Neural crest cell (in vitro differentiated cells): ENCODE measurements at regions not wholly inside any gene's neighbourhood (a gene's known extent, or its start where the extent isn't known, plus 50 kb on each side); places are given as distances from the start of the nearest gene placed in this dataset.

Experiments used
- DNase-seq: peaks from one replicate; pipeline ENCODE4 v3.0.0; 2021; ENCODE audit warnings: low read depth, mixed read lengths, low spot score
- H3K27ac Mint-ChIP-seq: one replicate; pipeline ENCODE4 v1.8.0; 2021; ENCODE audit warnings: mild to moderate bottlenecking, mixed read lengths; ENCODE audit not compliant: unreplicated experiment
- H3K27me3 Mint-ChIP-seq: 2 replicates; pipeline ENCODE4 v1.8.0; 2021; ENCODE audit warnings: low read depth, mild to moderate bottlenecking, mixed read lengths
- H3K36me3 Mint-ChIP-seq: 2 replicates; pipeline ENCODE4 v1.8.0; 2021; ENCODE audit warnings: low read depth, mild to moderate bottlenecking, mixed read lengths
- H3K4me1 Mint-ChIP-seq: 2 replicates; pipeline ENCODE4 v1.8.0; 2021; ENCODE audit warnings: mixed read lengths
- H3K4me3 Mint-ChIP-seq: one replicate; pipeline ENCODE4 v1.8.0; 2021; ENCODE audit warnings: mild to moderate bottlenecking, mixed read lengths
- H3K9me3 Mint-ChIP-seq: 2 replicates; pipeline ENCODE4 v1.8.0; 2021; ENCODE audit warnings: mixed read lengths
- TF ChIP-seq, protein P1 (sequence below): fragments of 200-600 bp; sonication (generic); conservative IDR thresholded peaks from 2 replicates; pipeline ENCODE4 v1.5.0; 2021; ENCODE audit warnings: antibody characterized with exemption, mild to moderate bottlenecking

DNA sequence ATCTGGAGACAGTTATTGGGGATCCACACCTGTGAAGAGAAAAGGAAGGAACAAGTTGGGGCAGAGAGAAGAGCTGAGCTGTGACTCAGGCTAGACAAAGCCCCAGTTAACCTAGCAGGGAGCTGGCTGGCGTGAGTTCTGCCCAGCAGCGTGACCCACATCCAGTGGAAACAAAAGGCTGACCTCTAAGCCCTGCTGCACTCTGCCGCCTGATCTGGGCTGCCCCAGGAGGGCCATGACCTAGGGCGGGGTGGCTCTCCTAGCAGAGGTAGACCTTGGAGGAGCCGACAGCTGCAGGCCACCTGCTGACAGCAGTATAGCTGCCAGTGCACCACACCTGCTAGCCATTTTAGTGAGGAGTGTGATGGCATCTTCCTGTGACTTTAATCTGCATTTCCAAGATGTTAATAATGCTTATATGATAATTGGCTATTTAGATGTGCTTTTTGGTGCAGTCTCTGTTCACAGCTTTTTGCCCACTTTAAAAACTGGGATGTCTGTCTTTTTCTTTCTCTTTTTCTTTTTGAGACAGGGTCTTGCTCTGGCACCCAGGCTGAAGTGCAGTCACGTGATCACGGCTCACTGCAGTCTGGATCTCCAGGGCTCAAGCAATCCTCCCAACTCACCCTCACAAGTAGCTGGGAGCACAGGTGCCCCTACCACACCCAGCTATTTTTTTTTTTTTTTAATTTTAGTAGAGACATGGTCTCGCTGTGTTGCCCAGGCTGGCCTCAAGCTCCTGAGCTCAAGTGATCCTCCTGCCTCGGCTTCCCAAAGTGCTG is 78.1 kb downstream of the LSM3 start:
- no peak overlapping the region for H3K4me3 Mint-ChIP-seq
- no peak for DNase-seq
- peaks cover 2% of the 10 kb centered on the region for H3K27me3 Mint-ChIP-seq
- peaks cover 35% of the 10 kb centered on the region for H3K4me1 Mint-ChIP-seq
- no peaks in the 10 kb centered on the region for H3K9me3 Mint-ChIP-seq
- TF ChIP-seq, protein P1, sequence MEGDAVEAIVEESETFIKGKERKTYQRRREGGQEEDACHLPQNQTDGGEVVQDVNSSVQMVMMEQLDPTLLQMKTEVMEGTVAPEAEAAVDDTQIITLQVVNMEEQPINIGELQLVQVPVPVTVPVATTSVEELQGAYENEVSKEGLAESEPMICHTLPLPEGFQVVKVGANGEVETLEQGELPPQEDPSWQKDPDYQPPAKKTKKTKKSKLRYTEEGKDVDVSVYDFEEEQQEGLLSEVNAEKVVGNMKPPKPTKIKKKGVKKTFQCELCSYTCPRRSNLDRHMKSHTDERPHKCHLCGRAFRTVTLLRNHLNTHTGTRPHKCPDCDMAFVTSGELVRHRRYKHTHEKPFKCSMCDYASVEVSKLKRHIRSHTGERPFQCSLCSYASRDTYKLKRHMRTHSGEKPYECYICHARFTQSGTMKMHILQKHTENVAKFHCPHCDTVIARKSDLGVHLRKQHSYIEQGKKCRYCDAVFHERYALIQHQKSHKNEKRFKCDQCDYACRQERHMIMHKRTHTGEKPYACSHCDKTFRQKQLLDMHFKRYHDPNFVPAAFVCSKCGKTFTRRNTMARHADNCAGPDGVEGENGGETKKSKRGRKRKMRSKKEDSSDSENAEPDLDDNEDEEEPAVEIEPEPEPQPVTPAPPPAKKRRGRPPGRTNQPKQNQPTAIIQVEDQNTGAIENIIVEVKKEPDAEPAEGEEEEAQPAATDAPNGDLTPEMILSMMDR = no peak
- no peak overlapping the region for H3K27ac Mint-ChIP-seq
- H3K36me3 Mint-ChIP-seq = no peaks in the 10 kb centered on the region

DNA sequence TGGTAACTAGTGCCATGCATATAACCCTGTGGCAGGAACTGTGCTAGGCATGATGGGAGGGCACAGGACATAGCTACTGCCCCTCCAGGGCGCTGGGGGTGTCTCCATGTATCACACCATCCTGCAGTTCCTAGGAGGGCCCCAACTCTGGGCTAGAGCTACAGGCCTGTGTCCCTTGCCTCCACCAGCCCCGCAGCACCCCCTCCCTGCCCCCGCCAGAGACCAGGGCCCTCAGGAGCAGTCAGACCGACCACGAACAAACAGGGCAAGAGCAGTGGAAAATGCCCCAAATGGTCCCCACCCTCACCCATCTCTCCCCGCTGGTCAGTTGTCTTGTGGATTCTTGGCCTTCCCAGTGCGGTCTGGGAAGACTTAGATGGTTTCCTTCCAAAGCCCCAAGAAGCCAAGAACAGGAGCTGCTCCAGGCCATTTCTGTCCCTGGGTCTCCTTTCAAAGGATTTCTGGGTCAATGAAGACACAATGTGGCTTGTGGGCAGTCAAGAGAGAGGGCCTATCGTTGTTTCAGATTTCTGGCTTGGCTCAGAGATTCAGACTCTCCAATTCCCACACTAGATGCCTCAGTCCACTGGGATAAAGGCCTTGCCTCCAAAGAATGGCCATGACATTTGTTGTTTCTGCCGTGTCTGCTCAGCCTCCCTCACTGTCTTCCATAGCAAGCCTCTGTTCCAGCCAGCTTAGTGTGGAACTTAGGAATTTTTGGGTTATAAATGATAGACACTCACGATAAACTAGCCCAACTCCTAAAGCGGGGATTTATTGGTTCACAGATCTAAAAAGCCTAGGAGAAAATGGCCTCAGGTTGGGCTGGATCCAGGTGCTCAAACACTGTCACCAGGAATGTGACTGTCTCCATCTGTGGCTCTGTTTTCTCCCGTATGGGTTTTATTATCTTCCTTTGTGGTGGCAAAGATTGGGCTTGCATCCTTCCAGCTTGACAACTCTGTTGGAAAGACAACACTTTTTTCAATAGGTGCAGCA is 80.6 kb downstream of the LSM3 start:
- Mint-ChIP-seq H3K27me3 (peaks cover 2% of the 10 kb centered on the region), H3K9me3 (no peaks in the 10 kb centered on the region), H3K4me1 (peaks cover 35% of the 10 kb centered on the region), H3K27ac (no peak overlapping the region), H3K4me3 (no peak overlapping the region), H3K36me3 (no peaks in the 10 kb centered on the region)
- TF ChIP-seq, protein P1 = no peak
- no peak for DNase-seq

DNA sequence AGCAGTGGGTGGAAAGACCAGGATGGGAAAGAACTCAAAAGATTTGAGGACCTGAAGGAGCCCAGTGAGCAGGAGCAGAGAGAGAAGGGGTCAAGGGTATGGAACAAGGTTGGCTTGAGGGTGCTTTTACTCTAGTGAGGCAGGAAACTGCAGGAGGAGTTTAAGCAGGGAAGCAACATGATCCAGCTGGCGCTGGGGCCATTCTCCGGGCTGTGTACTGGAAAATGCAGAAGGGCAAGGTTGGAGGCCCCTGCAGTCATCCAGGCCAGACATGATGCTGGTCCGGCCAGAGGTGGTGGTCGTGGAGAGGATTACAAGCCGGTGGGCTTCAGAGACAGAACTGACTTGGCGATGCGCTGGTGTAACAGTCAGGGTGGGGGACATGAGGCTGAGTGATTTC is 81.8 kb downstream of the LSM3 start:
- Mint-ChIP-seq H3K4me1 (peaks cover 24% of the 10 kb centered on the region), H3K4me3 (no peak overlapping the region), H3K27ac (no peak overlapping the region), H3K36me3 (no peaks in the 10 kb centered on the region), H3K27me3 (peaks cover 2% of the 10 kb centered on the region), H3K9me3 (no peaks in the 10 kb centered on the region)
- TF ChIP-seq, protein P1 = no peak
- no peak for DNase-seq

DNA sequence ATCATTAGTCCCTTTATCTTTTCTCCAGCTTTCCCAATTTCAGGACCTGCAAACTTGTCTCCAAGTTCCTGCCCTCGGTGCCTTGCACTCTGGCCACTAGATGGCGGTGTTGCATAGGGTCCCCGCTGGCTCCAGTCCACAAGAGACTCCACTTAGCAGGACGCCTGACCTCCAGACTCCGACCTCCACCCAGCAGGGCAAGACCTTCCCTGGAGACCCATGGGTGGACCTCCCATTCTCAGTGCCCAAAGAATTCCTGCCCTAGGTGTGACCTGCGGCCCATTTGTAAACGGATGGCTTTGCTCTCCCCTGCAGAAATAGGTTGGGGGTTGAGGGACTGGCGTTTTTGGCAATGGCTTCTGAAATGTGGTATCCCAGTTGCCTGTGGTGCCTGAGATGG is 82.6 kb downstream of the LSM3 start:
- TF ChIP-seq, protein P1 = peak; percentile 98
- Mint-ChIP-seq H3K36me3 (no peaks in the 10 kb centered on the region), H3K4me1 (peaks cover 20% of the 10 kb centered on the region), H3K27ac (no peak overlapping the region), H3K9me3 (no peaks in the 10 kb centered on the region), H3K4me3 (no peak overlapping the region), H3K27me3 (peaks cover 2% of the 10 kb centered on the region)
- peak; percentile 97 for DNase-seq

DNA sequence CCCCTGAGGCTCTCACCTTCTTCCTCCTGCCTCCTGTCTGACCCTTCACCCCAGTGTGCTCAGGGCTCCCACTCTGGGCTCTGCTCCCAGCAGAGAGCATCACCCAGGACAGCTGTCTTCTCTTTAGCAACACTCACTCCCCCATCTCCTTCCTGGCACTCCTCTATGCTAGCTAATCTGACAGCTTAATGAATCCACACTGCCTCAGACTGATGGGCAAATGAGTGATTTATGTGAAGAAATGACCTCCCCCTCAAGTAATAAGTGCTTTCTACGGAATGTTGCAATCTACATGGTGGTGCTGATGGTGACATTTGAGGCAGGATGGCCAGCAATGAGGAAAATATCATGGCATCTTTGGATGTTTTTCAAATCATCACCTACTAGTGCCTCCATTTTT is 83.6 kb downstream of the LSM3 start:
- TF ChIP-seq, protein P1 = no peak
- no peak for DNase-seq
- Mint-ChIP-seq H3K4me1 (peaks cover 17% of the 10 kb centered on the region), H3K36me3 (no peaks in the 10 kb centered on the region), H3K9me3 (no peaks in the 10 kb centered on the region), H3K4me3 (no peak overlapping the region), H3K27ac (no peak overlapping the region), H3K27me3 (peaks cover 2% of the 10 kb centered on the region)
